HepG2 (cell line): ENCODE measurements at regions not wholly inside any gene's neighbourhood (a gene's known extent, or its start where the extent isn't known, plus 50 kb on each side); places are given as distances from the start of the nearest gene placed in this dataset.

Experiments
- ATAC-seq: fragments of 200-7000 bp; cut with Tn5 transposase; 3 replicates; pipeline ENCODE4 v1.9.1; 2020; ENCODE audit warnings: mild to moderate bottlenecking, moderate library complexity
- BruUV-seq: library from RNA; stranded (reverse); fragments of 400-500 nt; replicated peaks from 2 replicates; lab custom pipeline; 2021; lab: Mats Ljungman, UMichigan
- CTCF ChIA-PET: fragments of 300-600 bp; formaldehyde crosslinking; extraction: SDS; loops from one replicate; lab custom pipeline; 2021; ENCODE audit warnings: low total read pairs, inconsistent platforms, low intra/inter-chr PET ratio; lab: Yijun Ruan, JAX
- POLR2A ChIA-PET: fragments of 350-600 bp; sonication (Branson Sonifier 250); formaldehyde crosslinking; loops from one replicate; lab custom pipeline; 2020; ENCODE audit warnings: antibody characterized with exemption, inconsistent platforms; lab: Yijun Ruan, JAX
- DNase-seq: peaks from one replicate; pipeline ENCODE4 v3.0.0-alpha.2; 2015; ENCODE audit warnings: low spot score
- FAIRE-seq: peaks from 3 replicates; lab custom pipeline; 2011; peaks lifted over from hg19 to GRCh38; lab: Jason Lieb, UNC
- H2AFZ ChIP-seq: one replicate; pipeline ENCODE4 v1.6.1; 2011; ENCODE audit warnings: low read length, inconsistent platforms
- H3K27ac ChIP-seq: fragments of 300-600 bp; 3 replicates; pipeline ENCODE4 v1.8.0; 2011; ENCODE audit warnings: mixed run types, mild to moderate bottlenecking, mixed read lengths, low read length, inconsistent platforms; ENCODE audit not compliant: insufficient read depth; ENCODE audit errors: extremely low read length
- H3K27me3 ChIP-seq, 2 experiments: fragments of 200-600 bp in 1 of 2; 2 replicates in 1 of 2; 3 replicates in 1 of 2; pipeline versions ENCODE4 v1.6.0 to v1.8.0; 2011; ENCODE audit warnings: low read length in 2 of 2, mild to moderate bottlenecking in 2 of 2, moderate library complexity in 2 of 2, inconsistent platforms in 1 of 2; ENCODE audit not compliant: insufficient read depth in 2 of 2, control insufficient read depth in 1 of 2
- H3K36me3 ChIP-seq, 2 experiments: fragments of 200-600 bp in 1 of 2; replicated peaks in 1 of 2; 2 replicates in 1 of 2; 3 replicates in 1 of 2; pipeline versions ENCODE4 v1.5.1 to v1.8.0; 2011; ENCODE audit warnings: low read length in 2 of 2, inconsistent platforms in 1 of 2; ENCODE audit not compliant: insufficient read depth in 2 of 2, control insufficient read depth in 1 of 2
- H3K4me1 ChIP-seq: 2 replicates; pipeline ENCODE4 v1.5.1; 2012; ENCODE audit warnings: low read length, inconsistent platforms; ENCODE audit not compliant: insufficient read depth
- H3K4me2 ChIP-seq: 2 replicates; pipeline ENCODE4 v1.6.0; 2011; ENCODE audit warnings: low read depth, low read length, inconsistent platforms
- H3K4me3 ChIP-seq, 3 experiments: fragments of 200-600 bp in 1 of 3; sonication (generic), shearing (Covaris generic) in 1 of 3; replicated peaks in 1 of 3; 2 replicates each; pipeline ENCODE4 v1.5.1; 2011 to 2016; ENCODE audit warnings: low read length in 3 of 3, inconsistent platforms in 2 of 3, low read depth in 2 of 3, mild to moderate bottlenecking in 2 of 3, control low read depth in 1 of 3, mixed read lengths in 1 of 3; ENCODE audit not compliant: insufficient read depth in 1 of 3
- H3K79me2 ChIP-seq: one replicate; pipeline ENCODE4 v1.6.1; 2011; ENCODE audit warnings: low read length, inconsistent platforms; ENCODE audit not compliant: insufficient read depth
- H3K9ac ChIP-seq: 2 replicates; pipeline ENCODE4 v1.6.0; 2011; ENCODE audit warnings: mild to moderate bottlenecking, low read depth, low read length, inconsistent platforms; ENCODE audit not compliant: insufficient read depth
- H3K9me3 ChIP-seq: 2 replicates; pipeline ENCODE4 v1.5.1; 2012; ENCODE audit warnings: mild to moderate bottlenecking, low read length
- H4K20me1 ChIP-seq: 2 replicates; pipeline ENCODE4 v1.6.0; 2011; ENCODE audit warnings: inconsistent platforms, mild to moderate bottlenecking, low read length, moderate library complexity; ENCODE audit not compliant: insufficient read depth
- BCL3 ChIP-seq: sonication (generic); formaldehyde crosslinking; IDR thresholded peaks from 2 replicates; pipeline ENCODE4 v1.5.1; 2020; ENCODE audit warnings: mild to moderate bottlenecking, missing genetic modification reagents, moderate library complexity
- CC2D1A ChIP-seq: sonication (generic); formaldehyde crosslinking; IDR thresholded peaks from 2 replicates; pipeline ENCODE4 v1.8.1; 2023; ENCODE audit warnings: mild to moderate bottlenecking, missing genetic modification reagents
- CCAR2 ChIP-seq: fragments of 200-400 bp; formaldehyde crosslinking; optimal IDR thresholded peaks from 2 replicates; pipeline ENCODE3; 2018; ENCODE audit warnings: low read depth, mild to moderate bottlenecking, low read length, moderate library complexity
- POLR2AphosphoS2 ChIP-seq: IDR thresholded peaks from 2 replicates; pipeline ENCODE4 v1.6.1; 2011; ENCODE audit warnings: low read depth, low read length, improper control_type of control experiment
- SIN3A ChIP-seq: IDR thresholded peaks from 2 replicates; pipeline ENCODE4 v1.6.1; 2011; ENCODE audit warnings: low read depth, mild to moderate bottlenecking, control low read depth, low read length, borderline replicate concordance
- SKI ChIP-seq: fragments of 450-650 bp; IDR thresholded peaks from one replicate; pipeline ENCODE4 v1.6.1; 2018; ENCODE audit warnings: mild to moderate bottlenecking; ENCODE audit not compliant: partially characterized antibody
- SNAPC2 ChIP-seq: sonication (generic); formaldehyde crosslinking; IDR thresholded peaks from 2 replicates; pipeline ENCODE4 v1.8.1; 2022; ENCODE audit warnings: mild to moderate bottlenecking, missing genetic modification reagents
- ZKSCAN1 ChIP-seq: fragments of 150-350 bp; IDR thresholded peaks from 2 replicates; pipeline ENCODE4 v1.6.1; 2014; ENCODE audit warnings: low read length
- ZNF121 ChIP-seq: sonication (generic); formaldehyde crosslinking; IDR thresholded peaks from 2 replicates; pipeline ENCODE4 v1.5.0; 2020; ENCODE audit warnings: mild to moderate bottlenecking, missing genetic modification reagents
- ZNF282 ChIP-seq: fragments of 450-650 bp; IDR thresholded peaks from 2 replicates; pipeline ENCODE4 v1.6.1; 2018; ENCODE audit not compliant: partially characterized antibody
- ZNF441 ChIP-seq: sonication (generic); formaldehyde crosslinking; IDR thresholded peaks from 2 replicates; pipeline ENCODE4 v1.7.0; 2021; ENCODE audit warnings: missing genetic modification reagents, borderline replicate concordance
- ZNF768 ChIP-seq: sonication (generic); formaldehyde crosslinking; IDR thresholded peaks from 2 replicates; pipeline ENCODE4 v1.4.0; 2020; ENCODE audit warnings: missing genetic modification reagents
- in situ Hi-C: cut with HindIII; loops from 2 replicates; pipeline ENCODE4 v1.10.0; 2017; ENCODE audit warnings: low pct_unique_long_range_greater_than_20kb; ENCODE audit not compliant: extremely low pct_ligation_motif_present
- intact Hi-C: fragments of 100-400 bp; cut with micrococcal nuclease; formaldehyde crosslinking; loops from one replicate; pipeline ENCODE4 v1.10.0; 2022; ENCODE audit not compliant: unreplicated experiment
- TF ChIP-seq, protein P1 (sequence below): sonication (generic); formaldehyde crosslinking; IDR thresholded peaks from 2 replicates; pipeline ENCODE4 v1.8.0; 2022; ENCODE audit warnings: missing genetic modification reagents, mild to moderate bottlenecking, borderline replicate concordance
- TF ChIP-seq, protein P2 (sequence below): IDR thresholded peaks from 2 replicates; pipeline ENCODE4 v1.6.1; 2016; ENCODE audit warnings: mild to moderate bottlenecking, missing biosample characterization, missing genetic modification reagents

DNA sequence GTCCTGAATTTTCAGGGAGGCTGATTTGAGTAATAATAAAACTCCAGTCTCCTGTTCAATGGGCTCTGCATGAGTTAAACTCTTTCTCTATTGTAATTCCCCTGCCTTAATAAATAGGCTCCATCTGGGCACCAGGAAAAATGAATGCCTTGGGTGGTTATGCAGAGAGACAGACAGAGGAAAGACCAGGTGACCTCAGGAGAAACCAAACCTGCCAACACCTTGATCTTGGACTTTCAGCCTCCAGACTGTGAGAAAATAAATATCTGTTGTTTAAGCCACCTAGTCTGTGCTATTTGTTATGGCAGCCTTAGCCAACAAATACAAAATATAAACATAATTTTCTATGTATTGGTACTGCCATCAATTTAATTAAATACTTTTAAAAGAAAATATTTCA lies 64.8 kb upstream of the RAP2B start:
- Histone ChIP-seq H4K20me1 (no peaks in the 10 kb centered on the region), H3K4me1 (no peaks in the 10 kb centered on the region), H3K4me2 (no peak overlapping the region), H3K4me3 (no peak overlapping the region), H3K9me3 (no peaks in the 10 kb centered on the region), H3K27ac (no peak overlapping the region), H3K9ac (no peak overlapping the region), H2AFZ (no peak overlapping the region), H3K36me3 (no peaks in the 10 kb centered on the region), H3K79me2 (no peaks in the 10 kb centered on the region), H3K27me3 (no peaks in the 10 kb centered on the region)
- CTCF ChIA-PET, result no interaction called here
- no peak for DNase-seq
- in situ Hi-C loops (no loop called here), intact Hi-C loops (loop anchor here (5.0 kb wide), 1 partner anchor 65 kb away; the partner anchor contains the start of gene RAP2B)
- no peak for FAIRE-seq
- no TSS peak for BruUV-seq
- POLR2A ChIA-PET, result no interaction called here
- TF ChIP-seq SIN3A (no peak), BCL3 (CRISPR knock-in tag) (no peak), ZNF441 (CRISPR knock-in tag) (no peak), SNAPC2 (CRISPR knock-in tag) (no peak), POLR2AphosphoS2 (no peak), ZNF121 (no peak), ZKSCAN1 (no peak), CCAR2 (no peak), SKI (no peak), ZNF768 (CRISPR knock-in tag) (no peak), CC2D1A (CRISPR knock-in tag) (no peak), ZNF282 (no peak)
- TF ChIP-seq, protein P1, sequence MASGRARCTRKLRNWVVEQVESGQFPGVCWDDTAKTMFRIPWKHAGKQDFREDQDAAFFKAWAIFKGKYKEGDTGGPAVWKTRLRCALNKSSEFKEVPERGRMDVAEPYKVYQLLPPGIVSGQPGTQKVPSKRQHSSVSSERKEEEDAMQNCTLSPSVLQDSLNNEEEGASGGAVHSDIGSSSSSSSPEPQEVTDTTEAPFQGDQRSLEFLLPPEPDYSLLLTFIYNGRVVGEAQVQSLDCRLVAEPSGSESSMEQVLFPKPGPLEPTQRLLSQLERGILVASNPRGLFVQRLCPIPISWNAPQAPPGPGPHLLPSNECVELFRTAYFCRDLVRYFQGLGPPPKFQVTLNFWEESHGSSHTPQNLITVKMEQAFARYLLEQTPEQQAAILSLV (CRISPR knock-in tag), result no peak
- TF ChIP-seq, protein P2, sequence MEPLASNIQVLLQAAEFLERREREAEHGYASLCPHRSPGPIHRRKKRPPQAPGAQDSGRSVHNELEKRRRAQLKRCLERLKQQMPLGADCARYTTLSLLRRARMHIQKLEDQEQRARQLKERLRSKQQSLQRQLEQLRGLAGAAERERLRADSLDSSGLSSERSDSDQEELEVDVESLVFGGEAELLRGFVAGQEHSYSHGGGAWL, result no peak
- ATAC-seq, result no peak
